ENCODE measurements at regions not wholly inside any gene's neighbourhood (a gene's known extent, or its start where the extent isn't known, plus 50 kb on each side); places are given as distances from the start of the nearest gene placed in this dataset.
"Not testable (repeated sequence)": the region's sequence is repeated elsewhere in the genome, so short reads cannot be mapped to it uniquely, and the experiment has no call there.

DNA sequence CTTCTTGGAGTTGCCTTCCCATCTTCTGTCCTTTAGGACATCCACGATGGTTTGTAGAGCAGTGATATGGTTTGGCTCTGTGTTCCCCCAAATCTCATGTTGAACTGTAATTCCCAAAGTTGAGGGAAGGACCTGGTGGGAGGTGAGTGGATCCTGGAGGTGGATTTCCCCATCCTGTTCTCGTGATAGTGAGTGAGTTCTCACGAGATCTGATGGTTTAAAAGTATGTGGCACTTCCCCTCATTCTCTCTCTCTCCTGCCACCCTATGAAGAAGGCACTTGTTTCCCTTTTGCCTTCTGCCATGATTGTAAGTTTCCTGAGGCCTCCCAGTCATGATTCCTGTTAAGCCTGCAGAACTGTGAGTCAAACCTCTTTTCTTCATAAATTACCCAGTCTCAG lies 99.2 kb downstream of the BRMS1L start:
- intact Hi-C loops (cut with micrococcal nuclease): no loop called here
- Mint-ChIP-seq H3K36me3 (ENCODE audit: low read depth) (no peaks in the 10 kb centered on the region), H3K27me3 (ENCODE audit: low read depth) (no peaks in the 10 kb centered on the region), H3K9me3 (no peaks in the 10 kb centered on the region), H3K4me1 (ENCODE audit: low read depth) (peaks cover under 1% of the 10 kb centered on the region), H3K4me3 (no peak overlapping the region), H3K27ac (no peak overlapping the region)
- CTCF ChIA-PET: no interaction called here
- DNase-seq: no peak

DNA sequence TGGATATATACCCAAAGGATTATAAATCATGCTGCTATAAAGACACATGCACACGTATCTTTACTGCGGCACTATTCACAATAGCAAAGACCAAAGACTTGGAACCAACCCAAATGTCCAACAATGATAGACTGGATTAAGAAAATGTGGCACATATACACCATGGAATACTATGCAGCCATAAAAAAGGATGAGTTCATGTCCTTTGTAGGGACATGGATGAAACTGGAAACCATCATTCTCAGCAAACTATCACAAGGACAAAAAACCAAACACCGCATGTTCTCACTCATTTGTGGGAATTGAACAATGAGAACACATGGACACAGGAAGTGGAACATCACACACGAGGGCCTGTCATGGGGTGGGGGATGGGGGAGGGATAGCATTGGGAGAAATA lies 96.5 kb downstream of the BRMS1L start:
- DNase-seq; H3K4me1 Mint-ChIP-seq (ENCODE audit: low read depth); H3K4me3 Mint-ChIP-seq; intact Hi-C loops (cut with micrococcal nuclease); CTCF ChIA-PET; H3K27me3 Mint-ChIP-seq (ENCODE audit: low read depth); H3K36me3 Mint-ChIP-seq (ENCODE audit: low read depth); H3K9me3 Mint-ChIP-seq; H3K27ac Mint-ChIP-seq: not testable (repeated sequence)

- Mint-ChIP-seq H3K36me3 (ENCODE audit: low read depth) (peaks cover 4% of the 10 kb centered on the region), H3K4me3 (no peak overlapping the region), H3K27ac (no peak overlapping the region), H3K27me3 (ENCODE audit: low read depth) (peaks cover 3% of the 10 kb centered on the region), H3K9me3 (peaks cover 5% of the 10 kb centered on the region), H3K4me1 (ENCODE audit: low read depth) (no peaks in the 10 kb centered on the region)
- CTCF ChIA-PET: no interaction called here
- intact Hi-C loops (cut with micrococcal nuclease): no loop called here
- DNase-seq: no peak
These were observed 95.6 kb downstream of the BRMS1L start for GRCh38 chr14:35921745-35922144.
